BE2C (cell line): ENCODE measurements at regions not wholly inside any gene's neighbourhood (a gene's known extent, or its start where the extent isn't known, plus 50 kb on each side); places are given as distances from the start of the nearest gene placed in this dataset.

Source experiments
- DNase-seq: peaks from one replicate; pipeline ENCODE4 v3.0.0-alpha.2; 2020
- H3K27me3 ChIP-seq: fragments of 250-450 bp; sonication (Bioruptor Pico); 2 replicates; pipeline ENCODE4 v1.5.1; 2020; ENCODE audit warnings: mild to moderate bottlenecking
- H3K36me3 ChIP-seq: fragments of 250-450 bp; sonication (Bioruptor Pico); 2 replicates; pipeline ENCODE4 v1.5.1; 2020; ENCODE audit warnings: mild to moderate bottlenecking
- H3K4me1 ChIP-seq: fragments of 250-450 bp; sonication (Bioruptor Pico); 2 replicates; pipeline ENCODE4 v1.5.1; 2020
- H3K4me3 ChIP-seq: 2 replicates; pipeline ENCODE4 v1.5.1; 2011; ENCODE audit warnings: low read depth, low read length
- H3K9me3 ChIP-seq: fragments of 250-450 bp; sonication (Bioruptor Pico); 2 replicates; pipeline ENCODE4 v1.5.1; 2020
- CTCF ChIP-seq: IDR thresholded peaks from 2 replicates; pipeline ENCODE4 v1.5.1; 2012; ENCODE audit warnings: mild to moderate bottlenecking, low read depth, low read length

- no peaks in the 10 kb centered on the region for H3K9me3 ChIP-seq
- H3K4me3 ChIP-seq: no peak overlapping the region
- H3K27me3 ChIP-seq: no peaks in the 10 kb centered on the region
- H3K4me1 ChIP-seq: no peaks in the 10 kb centered on the region; the same call in 1 of the 2 replicates
- TF ChIP-seq CTCF: no peak
- no peak for DNase-seq
- no peaks in the 10 kb centered on the region for H3K36me3 ChIP-seq
Measured at GRCh38 chr9:107948086-107948485, 458.5 kb upstream of the KLF4 start.

- H3K4me3 ChIP-seq: no peak overlapping the region
- no peaks in the 10 kb centered on the region for H3K9me3 ChIP-seq
- no peaks in the 10 kb centered on the region for H3K36me3 ChIP-seq
- no peak for TF ChIP-seq CTCF
- H3K4me1 ChIP-seq: no peaks in the 10 kb centered on the region; the same call in 1 of the 2 replicates
- DNase-seq: no peak
- H3K27me3 ChIP-seq: no peaks in the 10 kb centered on the region
Measured at GRCh38 chr9:107946364-107947141, 457.0 kb upstream of the KLF4 start.

- H3K4me1 ChIP-seq: no peaks in the 10 kb centered on the region; the same call in 1 of the 2 replicates
- TF ChIP-seq CTCF: no peak
- H3K27me3 ChIP-seq: no peaks in the 10 kb centered on the region
- H3K4me3 ChIP-seq: no peak overlapping the region
- no peaks in the 10 kb centered on the region for H3K9me3 ChIP-seq
- no peaks in the 10 kb centered on the region for H3K36me3 ChIP-seq
- DNase-seq: no peak
Measured at GRCh38 chr9:107945961-107946360, 456.4 kb upstream of the KLF4 start.

GRCh38 chr9:107945493-107945892, 455.9 kb upstream of the KLF4 start:
- DNase-seq: no peak
- Histone ChIP-seq H3K4me1 (no peaks in the 10 kb centered on the region; the same call in 1 of the 2 replicates), H3K9me3 (no peaks in the 10 kb centered on the region), H3K36me3 (no peaks in the 10 kb centered on the region), H3K4me3 (no peak overlapping the region), H3K27me3 (no peaks in the 10 kb centered on the region)
- TF ChIP-seq CTCF: no peak

GRCh38 chr9:107944387-107944786, 454.8 kb upstream of the KLF4 start:
- DNase-seq: no peak

More at GRCh38 chr9:107944387-107944786, 454.8 kb upstream of the KLF4 start:
- Histone ChIP-seq H3K4me1 (no peaks in the 10 kb centered on the region; the same call in 1 of the 2 replicates), H3K36me3 (no peaks in the 10 kb centered on the region), H3K4me3 (no peak overlapping the region), H3K9me3 (no peaks in the 10 kb centered on the region), H3K27me3 (no peaks in the 10 kb centered on the region)
- TF ChIP-seq CTCF: no peak
